HG03457 (cell line): ENCODE measurements at regions not wholly inside any gene's neighbourhood (a gene's known extent, or its start where the extent isn't known, plus 50 kb on each side); places are given as distances from the start of the nearest gene placed in this dataset.
A peak's percentile ranks its signal among the peaks of the same experiment; 100 is the strongest.

ENCODE experiments used
- ATAC-seq: cut with Tn5 transposase; IDR thresholded peaks from one replicate; pipeline ENCODE4 v1.9.1; 2021; ENCODE audit warnings: moderate number of reproducible peaks; ENCODE audit not compliant: unreplicated experiment

- ATAC-seq, result no peak
Observed at GRCh38 chr13:73939071-73939380, 195.2 kb downstream of the KLF12 start.

DNA sequence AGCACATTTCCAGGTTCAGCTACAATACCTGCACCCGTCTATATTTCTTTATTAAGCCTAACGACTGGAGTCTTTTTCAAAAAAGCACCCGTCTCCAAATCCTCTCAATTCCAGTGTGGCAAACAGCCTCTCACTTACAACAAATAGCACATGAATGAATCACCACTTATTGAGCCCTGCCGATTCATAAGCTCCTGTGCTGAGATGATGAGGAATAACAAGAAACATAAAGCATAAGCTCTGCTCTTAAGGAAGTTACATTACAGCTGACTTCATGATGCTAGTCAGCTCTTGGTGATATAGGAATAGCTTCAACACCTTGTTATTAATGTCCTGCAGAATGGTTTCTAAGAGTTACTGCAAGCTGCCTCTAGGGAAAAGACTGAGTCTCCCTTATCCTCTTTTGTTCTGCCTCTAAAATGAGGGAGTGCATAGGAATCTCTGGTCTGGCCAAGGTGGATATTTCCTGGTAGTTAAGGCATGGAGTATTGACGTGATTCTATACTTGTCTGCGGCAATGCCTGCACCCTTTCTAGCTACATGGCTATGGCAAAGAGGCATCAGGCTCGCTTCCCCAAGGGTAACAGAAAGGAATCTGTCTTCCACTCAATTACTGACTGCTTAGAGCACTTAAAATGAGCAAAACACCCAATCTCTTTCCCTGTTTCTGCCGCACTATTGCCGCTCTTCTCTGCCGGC, 195.7 kb downstream of the KLF12 start:
- ATAC-seq, result no peak

GRCh38 chr13:73937441-73937840, 196.8 kb downstream of the KLF12 start:
- no peak for ATAC-seq

GRCh38 chr13:73935991-73936390, 198.2 kb downstream of the KLF12 start:
- ATAC-seq, result no peak

GRCh38 chr13:73934771-73935170, 199.4 kb downstream of the KLF12 start:
- ATAC-seq, result no peak

GRCh38 chr13:73934215-73934641, 200.0 kb downstream of the KLF12 start:
- ATAC-seq, result no peak

- no peak for ATAC-seq
Observed at GRCh38 chr13:73933795-73934194, 200.4 kb downstream of the KLF12 start.

GRCh38 chr13:73932091-73932490, 202.1 kb downstream of the KLF12 start:
- no peak for ATAC-seq

DNA sequence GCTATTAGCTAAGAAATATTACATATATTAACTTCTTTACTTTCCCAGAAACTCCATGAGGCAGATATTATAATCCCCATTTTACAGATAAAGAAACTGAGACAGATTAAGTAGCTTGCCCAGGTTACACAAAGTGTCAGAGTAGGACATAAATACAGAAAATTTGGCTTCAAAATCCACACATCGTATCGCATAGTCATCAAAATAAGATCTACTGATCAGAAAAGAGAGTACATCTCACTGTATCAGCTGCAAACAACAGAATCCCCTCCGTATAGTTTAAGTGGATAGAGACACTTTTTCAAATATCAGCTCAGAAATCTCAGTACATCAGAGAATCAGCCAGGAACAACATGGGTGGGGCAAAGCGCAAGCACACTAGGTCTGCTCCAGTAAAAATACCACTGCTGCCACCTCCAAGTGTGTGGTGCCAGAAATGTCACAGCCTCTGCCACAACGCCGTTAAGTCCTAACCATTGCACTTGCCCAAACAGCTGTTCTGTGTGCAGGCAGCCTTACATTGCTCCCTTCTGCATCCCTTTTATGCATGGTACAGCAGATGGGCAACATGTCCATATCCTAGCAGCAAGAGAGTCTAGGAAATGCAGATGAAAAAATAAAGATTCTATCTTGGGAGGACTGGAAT, 204.8 kb downstream of the KLF12 start:
- ATAC-seq, result no peak

- ATAC-seq, result peak; percentile 92
Observed at GRCh38 chr13:73924607-73925006, 209.6 kb downstream of the KLF12 start.

- no peak for ATAC-seq
Observed at GRCh38 chr13:73922493-73923393, 211.5 kb downstream of the KLF12 start.

GRCh38 chr13:73918691-73919090, 215.5 kb downstream of the KLF12 start:
- no peak for ATAC-seq

GRCh38 chr13:73913751-73914518, 220.3 kb downstream of the KLF12 start:
- no peak for ATAC-seq

DNA sequence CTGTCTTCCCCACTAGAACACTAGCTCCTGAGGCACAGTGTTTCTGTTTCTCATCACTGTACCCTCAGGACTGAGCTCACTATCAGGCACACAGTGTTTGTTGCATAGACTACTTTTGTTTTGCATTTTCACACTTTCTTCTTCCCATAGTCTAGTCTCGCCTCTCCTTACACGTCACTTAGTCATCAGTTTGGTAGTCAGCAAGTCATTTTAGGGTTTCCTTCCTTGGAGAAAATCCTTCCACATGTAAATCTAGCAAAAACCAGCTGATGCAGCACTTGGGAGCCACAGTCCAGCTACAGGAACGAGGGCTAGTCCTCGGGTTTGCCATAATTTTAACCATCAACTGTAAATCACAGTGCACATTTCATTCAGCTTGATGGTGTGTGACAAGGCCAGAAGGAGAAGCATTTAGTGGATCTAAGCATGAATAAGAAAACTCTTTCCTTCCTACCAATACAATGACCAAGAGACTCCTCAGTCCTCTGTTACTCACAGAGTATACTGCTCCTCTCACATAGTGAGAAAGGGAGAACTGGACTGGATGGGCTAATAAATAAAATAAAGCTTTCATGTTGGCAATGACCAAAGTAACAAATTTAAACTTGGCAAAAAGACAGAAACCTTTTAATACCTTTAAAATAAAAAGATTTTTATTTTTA, 221.0 kb downstream of the KLF12 start:
- no peak for ATAC-seq

GRCh38 chr13:73911361-73911760, 222.8 kb downstream of the KLF12 start:
- ATAC-seq, result no peak

- ATAC-seq, result peak; percentile 70
Observed at GRCh38 chr13:73910733-73911132, 223.5 kb downstream of the KLF12 start.

- no peak for ATAC-seq
Observed at GRCh38 chr13:73908809-73909208, 225.4 kb downstream of the KLF12 start.

DNA sequence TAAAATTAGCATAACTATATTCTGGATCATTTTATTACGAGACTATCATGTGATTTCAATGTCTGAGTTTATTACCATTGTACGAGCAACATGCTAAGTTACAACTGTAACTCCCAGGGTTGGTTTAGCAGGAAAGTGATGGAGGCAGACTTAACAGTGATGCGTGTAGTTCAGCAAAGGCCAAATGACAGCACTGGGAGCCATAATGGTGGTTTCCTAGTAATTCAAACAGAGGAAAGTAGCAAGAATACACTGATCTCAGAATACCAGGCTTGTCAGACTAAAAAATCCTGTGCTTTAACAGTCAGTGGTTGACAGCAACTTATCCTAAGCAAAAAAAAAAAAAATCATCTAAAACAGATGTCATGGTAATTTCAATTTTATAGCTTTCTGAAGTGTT, 229.6 kb downstream of the KLF12 start:
- no peak for ATAC-seq

DNA sequence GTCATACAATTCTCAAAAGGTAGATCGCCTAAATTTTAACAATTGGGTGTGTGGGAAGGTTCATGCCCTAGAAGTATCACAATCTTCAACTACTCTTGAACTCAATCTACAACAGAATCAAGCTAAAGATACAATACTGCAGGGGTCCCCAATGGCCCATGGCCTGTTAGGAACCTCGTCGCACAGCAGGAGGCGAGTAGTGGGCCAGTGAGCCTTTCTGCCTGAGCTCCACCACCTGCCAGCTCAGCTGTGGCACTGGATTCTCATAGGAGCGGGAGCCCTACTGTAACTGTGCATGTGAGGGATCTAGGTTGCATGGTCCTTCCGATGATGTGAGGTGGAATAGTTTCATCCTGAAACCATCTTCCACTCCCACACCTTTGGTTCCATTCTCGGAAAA, 230.6 kb downstream of the KLF12 start:
- ATAC-seq, result no peak

- no peak for ATAC-seq
Observed at GRCh38 chr13:73902847-73903246, 231.4 kb downstream of the KLF12 start.

DNA sequence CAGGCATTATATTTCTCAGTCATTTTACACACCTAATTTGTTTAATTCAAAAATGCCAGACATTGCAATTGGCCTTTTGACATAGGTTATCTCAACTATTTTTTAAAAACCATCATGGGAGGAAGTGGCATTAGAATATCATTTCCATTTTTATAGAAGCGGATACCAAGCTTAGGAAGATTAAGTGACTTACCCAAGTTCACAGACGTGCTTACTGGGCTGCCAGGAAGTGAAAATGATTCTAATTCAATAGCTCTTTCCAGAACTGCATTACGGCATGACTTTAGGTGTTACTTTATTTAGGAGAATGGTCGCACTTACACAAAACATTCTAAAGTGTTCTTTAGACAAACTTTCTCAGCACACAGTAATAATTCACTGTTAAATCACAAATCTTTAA, 231.9 kb downstream of the KLF12 start:
- ATAC-seq, result no peak
